Activated CD8-positive, alpha-beta T cell treated with anti-CD3 and anti-CD28 coated beads, Interleukin-2, amount 10 ng/mL, durations not matched to agents 7 days and 5 days (primary cell): ENCODE measurements at regions not wholly inside any gene's neighbourhood (a gene's known extent, or its start where the extent isn't known, plus 50 kb on each side); places are given as distances from the start of the nearest gene placed in this dataset.
A peak's percentile ranks its signal among the peaks of the same experiment; 100 is the strongest.
"Not testable (repeated sequence)": the region's sequence is repeated elsewhere in the genome, so short reads cannot be mapped to it uniquely, and the experiment has no call there.

Experiments used
- ATAC-seq: fragments of 150-1000 bp; cut with Tn5 transposase; one replicate; pipeline ENCODE4 v1.10.0; 2021; ENCODE audit warnings: moderate library complexity
- CTCF ChIA-PET: fragments of 350-600 bp; sonication (Branson Sonifier 250); formaldehyde crosslinking; loops from one replicate; lab custom pipeline; 2021; ENCODE audit warnings: antibody characterized with exemption; lab: Charles Lee
- POLR2A ChIA-PET: fragments of 350-600 bp; sonication (Branson Sonifier 250); formaldehyde crosslinking; loops from one replicate; lab custom pipeline; 2021; ENCODE audit warnings: antibody characterized with exemption; lab: Charles Lee
- DNase-seq: peaks from one replicate; pipeline ENCODE4 v3.0.0-alpha.2; 2020
- H3K27ac Mint-ChIP-seq: one replicate; pipeline ENCODE4 v1.8.0; 2021; ENCODE audit warnings: mild to moderate bottlenecking, mixed read lengths
- H3K27me3 Mint-ChIP-seq: one replicate; pipeline ENCODE4 v1.8.0; 2021; ENCODE audit warnings: low read depth, mixed read lengths
- H3K36me3 Mint-ChIP-seq: one replicate; pipeline ENCODE4 v1.8.0; 2021; ENCODE audit warnings: low read depth, mixed read lengths
- H3K4me1 Mint-ChIP-seq: one replicate; pipeline ENCODE4 v1.8.0; 2021; ENCODE audit warnings: low read depth, mixed read lengths
- H3K4me3 Mint-ChIP-seq: one replicate; pipeline ENCODE4 v1.8.0; 2021; ENCODE audit warnings: mild to moderate bottlenecking, mixed read lengths
- H3K9me3 Mint-ChIP-seq: one replicate; pipeline ENCODE4 v1.8.0; 2022; ENCODE audit warnings: mixed read lengths; ENCODE audit not compliant: insufficient read depth

- H3K27ac Mint-ChIP-seq, H3K4me1 Mint-ChIP-seq, H3K36me3 Mint-ChIP-seq, POLR2A ChIA-PET, DNase-seq, ATAC-seq, H3K27me3 Mint-ChIP-seq, CTCF ChIA-PET, H3K4me3 Mint-ChIP-seq, H3K9me3 Mint-ChIP-seq: not testable (repeated sequence)
Measured at GRCh38 chr15:21736443-21736842, 141.1 kb downstream of the POTEB start.

GRCh38 chr15:21735837-21736236 lies 141.7 kb downstream of the POTEB start:
- POLR2A ChIA-PET, H3K4me1 Mint-ChIP-seq, CTCF ChIA-PET, H3K27ac Mint-ChIP-seq, H3K4me3 Mint-ChIP-seq, H3K36me3 Mint-ChIP-seq, DNase-seq, H3K27me3 Mint-ChIP-seq, H3K9me3 Mint-ChIP-seq: not testable (repeated sequence)
- ATAC-seq = peak; percentile 78

GRCh38 chr15:21735368-21735767 lies 142.2 kb downstream of the POTEB start:
- H3K4me3 Mint-ChIP-seq, H3K9me3 Mint-ChIP-seq, CTCF ChIA-PET, H3K4me1 Mint-ChIP-seq, H3K27ac Mint-ChIP-seq, H3K27me3 Mint-ChIP-seq, H3K36me3 Mint-ChIP-seq, DNase-seq, POLR2A ChIA-PET: not testable (repeated sequence)
- ATAC-seq = peak; percentile 59

- DNase-seq, H3K9me3 Mint-ChIP-seq, ATAC-seq, H3K27ac Mint-ChIP-seq, H3K4me3 Mint-ChIP-seq, H3K36me3 Mint-ChIP-seq, CTCF ChIA-PET, H3K4me1 Mint-ChIP-seq, POLR2A ChIA-PET, H3K27me3 Mint-ChIP-seq: not testable (repeated sequence)
Measured at GRCh38 chr15:21731496-21731895, 146.0 kb downstream of the POTEB start.

- H3K4me3 Mint-ChIP-seq, H3K4me1 Mint-ChIP-seq, H3K27ac Mint-ChIP-seq, H3K9me3 Mint-ChIP-seq, DNase-seq, H3K36me3 Mint-ChIP-seq, CTCF ChIA-PET, POLR2A ChIA-PET, H3K27me3 Mint-ChIP-seq: not testable (repeated sequence)
- ATAC-seq = peak; percentile 86
Measured at GRCh38 chr15:21730427-21731405, 146.8 kb downstream of the POTEB start.

- H3K4me3 Mint-ChIP-seq, ATAC-seq: not testable (repeated sequence)
Measured at GRCh38 chr15:21724988-21725387, 152.5 kb downstream of the POTEB start.

GRCh38 chr15:21721115-21721514 lies 156.4 kb downstream of the POTEB start:
- DNase-seq, H3K9me3 Mint-ChIP-seq, H3K36me3 Mint-ChIP-seq, H3K4me1 Mint-ChIP-seq, H3K27ac Mint-ChIP-seq, CTCF ChIA-PET, POLR2A ChIA-PET, H3K27me3 Mint-ChIP-seq, H3K4me3 Mint-ChIP-seq: not testable (repeated sequence)
- ATAC-seq = peak; percentile 22

More at GRCh38 chr15:21724988-21725387, 152.5 kb downstream of the POTEB start:
- H3K27ac Mint-ChIP-seq, H3K36me3 Mint-ChIP-seq, CTCF ChIA-PET, POLR2A ChIA-PET, DNase-seq, H3K9me3 Mint-ChIP-seq, H3K27me3 Mint-ChIP-seq, H3K4me1 Mint-ChIP-seq: not testable (repeated sequence)

- H3K4me3 Mint-ChIP-seq, H3K27ac Mint-ChIP-seq, H3K9me3 Mint-ChIP-seq, H3K4me1 Mint-ChIP-seq, DNase-seq, CTCF ChIA-PET, H3K36me3 Mint-ChIP-seq, H3K27me3 Mint-ChIP-seq, POLR2A ChIA-PET: not testable (repeated sequence)
- peak; percentile 81 for ATAC-seq
Measured at GRCh38 chr15:21718779-21719178, 158.8 kb downstream of the POTEB start.

- H3K9me3 Mint-ChIP-seq, H3K4me1 Mint-ChIP-seq, CTCF ChIA-PET, H3K36me3 Mint-ChIP-seq, POLR2A ChIA-PET, H3K27ac Mint-ChIP-seq, DNase-seq, H3K27me3 Mint-ChIP-seq, H3K4me3 Mint-ChIP-seq: not testable (repeated sequence)
- ATAC-seq = peak; percentile 70
Measured at GRCh38 chr15:21718108-21718507, 159.4 kb downstream of the POTEB start.

- POLR2A ChIA-PET, CTCF ChIA-PET: not testable (repeated sequence)
Measured at GRCh38 chr15:21717661-21718060, 159.9 kb downstream of the POTEB start.

GRCh38 chr15:21705480-21705879 lies 172.1 kb downstream of the POTEB start:
- peak; percentile 84 for ATAC-seq
- DNase-seq, H3K9me3 Mint-ChIP-seq, H3K4me1 Mint-ChIP-seq, CTCF ChIA-PET, H3K27me3 Mint-ChIP-seq, POLR2A ChIA-PET, H3K4me3 Mint-ChIP-seq, H3K27ac Mint-ChIP-seq, H3K36me3 Mint-ChIP-seq: not testable (repeated sequence)

More at GRCh38 chr15:21717661-21718060, 159.9 kb downstream of the POTEB start:
- H3K4me3 Mint-ChIP-seq, DNase-seq, H3K9me3 Mint-ChIP-seq, H3K36me3 Mint-ChIP-seq, H3K27me3 Mint-ChIP-seq, H3K27ac Mint-ChIP-seq, H3K4me1 Mint-ChIP-seq: not testable (repeated sequence)
- peak; percentile 62 for ATAC-seq

GRCh38 chr15:21698620-21699019 lies 178.9 kb downstream of the POTEB start:
- not testable (repeated sequence) for ATAC-seq

More at GRCh38 chr15:21698620-21699019, 178.9 kb downstream of the POTEB start:
- H3K9me3 Mint-ChIP-seq, H3K36me3 Mint-ChIP-seq, CTCF ChIA-PET, H3K27ac Mint-ChIP-seq, DNase-seq, H3K27me3 Mint-ChIP-seq, POLR2A ChIA-PET, H3K4me3 Mint-ChIP-seq, H3K4me1 Mint-ChIP-seq: not testable (repeated sequence)
